ENCODE measurements at regions not wholly inside any gene's neighbourhood (a gene's known extent, or its start where the extent isn't known, plus 50 kb on each side); places are given as distances from the start of the nearest gene placed in this dataset.

GRCh38 chr3:165283328-165283727 is 87.1 kb upstream of the SLITRK3 start:
- DNase-seq: no peak

- DNase-seq: no peak
Measured at GRCh38 chr3:165279471-165279870, 83.3 kb upstream of the SLITRK3 start.

GRCh38 chr3:165273411-165273810 is 77.2 kb upstream of the SLITRK3 start:
- no peak for DNase-seq

GRCh38 chr3:165259541-165260193 is 63.5 kb upstream of the SLITRK3 start:
- peak; percentile 2 for DNase-seq

GRCh38 chr3:165256554-165257065 is 60.4 kb upstream of the SLITRK3 start:
- no peak for DNase-seq

- peak; percentile 32 for DNase-seq
Measured at GRCh38 chr3:165254812-165255211, 58.6 kb upstream of the SLITRK3 start.
